Neuron (in vitro differentiated cells): ENCODE measurements at regions not wholly inside any gene's neighbourhood (a gene's known extent, or its start where the extent isn't known, plus 50 kb on each side); places are given as distances from the start of the nearest gene placed in this dataset.
"Not testable (repeated sequence)": the region's sequence is repeated elsewhere in the genome, so short reads cannot be mapped to it uniquely, and the experiment has no call there.

Experiments
- H2AFZ ChIP-seq: one replicate; pipeline ENCODE4 v1.6.1; 2013; ENCODE audit warnings: low read depth, mild to moderate bottlenecking, inconsistent platforms, low read length, moderate library complexity
- H3K27me3 ChIP-seq: one replicate; pipeline ENCODE4 v1.6.1; 2013; ENCODE audit warnings: low read length; ENCODE audit not compliant: insufficient read depth
- H3K36me3 ChIP-seq: one replicate; pipeline ENCODE4 v1.6.1; 2013; ENCODE audit warnings: low read length; ENCODE audit not compliant: insufficient read depth
- H3K4me1 ChIP-seq: one replicate; pipeline ENCODE4 v1.6.1; 2013; ENCODE audit warnings: low read length; ENCODE audit not compliant: insufficient read depth
- H3K4me3 ChIP-seq: 2 replicates; pipeline ENCODE4 v1.5.1; 2013; ENCODE audit warnings: mild to moderate bottlenecking, low read length, moderate library complexity
- H3K9me3 ChIP-seq: one replicate; pipeline ENCODE4 v1.6.1; 2013; ENCODE audit warnings: low read length

DNA sequence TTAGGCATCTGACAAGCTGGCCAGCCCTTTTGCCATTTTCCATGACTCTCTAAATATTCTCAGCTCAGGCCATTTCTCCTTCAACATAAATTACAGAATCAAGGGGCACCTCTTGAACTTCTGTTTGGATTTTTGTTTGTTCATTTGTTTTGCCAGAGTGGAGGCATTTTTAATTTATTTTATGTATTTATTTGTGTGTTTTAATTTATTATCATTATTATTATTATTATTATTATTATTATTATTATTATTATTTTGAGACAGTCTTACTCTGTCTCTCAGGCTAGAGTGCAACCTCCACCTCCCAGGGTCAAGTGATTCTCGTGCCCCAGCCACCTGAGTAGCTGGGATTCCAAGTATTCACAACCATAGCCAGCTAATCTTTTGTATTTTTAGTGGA lies 1578.0 kb downstream of the CDH8 start:
- no peaks in the 10 kb centered on the region for H3K27me3 ChIP-seq
- no peaks in the 10 kb centered on the region for H3K4me1 ChIP-seq
- no peak overlapping the region for H2AFZ ChIP-seq
- H3K9me3 ChIP-seq, result no peaks in the 10 kb centered on the region
- H3K36me3 ChIP-seq, result no peaks in the 10 kb centered on the region
- H3K4me3 ChIP-seq, result no peak overlapping the region

- no peaks in the 10 kb centered on the region for H3K36me3 ChIP-seq
- H3K4me3 ChIP-seq, result no peak overlapping the region
- H3K27me3 ChIP-seq, result no peaks in the 10 kb centered on the region
- H2AFZ ChIP-seq, result no peak overlapping the region
- H3K4me1 ChIP-seq, result no peaks in the 10 kb centered on the region
- no peaks in the 10 kb centered on the region for H3K9me3 ChIP-seq
Measured at GRCh38 chr16:60452646-60453045, 1583.6 kb downstream of the CDH8 start.

DNA sequence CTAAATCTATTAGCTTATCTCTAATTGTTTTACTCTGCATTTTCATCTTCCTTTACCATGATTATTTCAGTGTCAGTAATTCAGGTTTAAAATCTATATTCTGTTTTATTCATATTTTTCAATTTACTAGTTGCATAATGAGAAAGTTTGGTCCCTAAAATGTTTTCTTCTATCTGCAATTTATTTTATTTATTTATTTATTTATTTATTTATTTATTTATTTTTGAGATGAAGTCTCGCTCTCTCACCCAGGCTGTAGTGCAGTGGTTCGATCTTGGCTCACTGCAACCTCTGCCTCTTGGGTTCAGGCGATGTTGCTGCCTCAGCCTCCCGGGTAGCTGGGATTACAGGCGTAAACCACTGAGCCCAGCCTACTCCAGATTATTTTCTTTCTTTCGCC lies 1597.3 kb downstream of the CDH8 start:
- Histone ChIP-seq H3K27me3 (no peaks in the 10 kb centered on the region), H3K4me1 (no peaks in the 10 kb centered on the region), H3K9me3 (no peaks in the 10 kb centered on the region), H3K36me3 (no peaks in the 10 kb centered on the region), H3K4me3 (no peak overlapping the region), H2AFZ (no peak overlapping the region)

DNA sequence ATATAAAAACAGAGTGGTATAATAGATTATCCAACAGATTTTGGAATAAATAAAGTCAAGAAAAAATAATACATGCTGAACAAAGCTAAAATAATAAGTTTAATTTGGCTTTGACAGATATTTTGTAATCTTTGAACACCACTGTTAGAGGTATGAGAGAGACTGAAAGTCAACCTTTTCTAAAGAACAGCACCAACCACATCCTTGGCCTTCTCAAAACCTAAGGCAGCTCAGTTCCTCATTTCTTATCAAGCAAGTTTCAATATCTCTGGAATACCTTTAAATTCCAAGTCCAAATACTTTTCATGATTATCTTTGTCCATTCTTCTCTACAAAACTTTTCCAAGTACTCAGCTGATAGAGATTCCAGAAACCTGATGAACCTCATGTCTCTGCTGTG lies 1603.8 kb downstream of the CDH8 start:
- no peak overlapping the region for H2AFZ ChIP-seq
- no peaks in the 10 kb centered on the region for H3K36me3 ChIP-seq
- H3K4me1 ChIP-seq, result no peaks in the 10 kb centered on the region
- no peaks in the 10 kb centered on the region for H3K9me3 ChIP-seq
- H3K27me3 ChIP-seq, result no peaks in the 10 kb centered on the region
- no peak overlapping the region for H3K4me3 ChIP-seq

DNA sequence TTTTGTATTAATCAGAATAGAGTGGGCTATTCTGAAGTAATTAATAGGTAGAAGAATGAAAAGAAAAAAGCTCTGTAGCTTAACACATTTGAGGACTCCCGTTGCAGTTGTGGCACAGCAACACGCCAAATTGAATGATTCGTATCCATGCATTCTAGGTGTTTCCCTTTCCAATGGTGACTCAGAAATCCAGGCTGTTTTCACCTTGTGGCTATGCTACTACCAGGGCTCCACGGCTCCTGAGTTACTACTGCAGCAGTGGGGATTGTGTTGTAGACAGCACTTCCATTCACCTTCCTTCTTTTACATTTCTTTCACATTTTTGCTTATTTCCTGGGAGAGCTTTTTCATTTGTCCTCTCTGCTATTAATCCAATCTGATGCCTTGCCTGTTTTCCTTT lies 1616.4 kb downstream of the CDH8 start:
- H3K9me3 ChIP-seq, result no peaks in the 10 kb centered on the region
- no peaks in the 10 kb centered on the region for H3K27me3 ChIP-seq
- no peak overlapping the region for H3K4me3 ChIP-seq
- no peak overlapping the region for H2AFZ ChIP-seq
- no peaks in the 10 kb centered on the region for H3K4me1 ChIP-seq
- no peaks in the 10 kb centered on the region for H3K36me3 ChIP-seq

DNA sequence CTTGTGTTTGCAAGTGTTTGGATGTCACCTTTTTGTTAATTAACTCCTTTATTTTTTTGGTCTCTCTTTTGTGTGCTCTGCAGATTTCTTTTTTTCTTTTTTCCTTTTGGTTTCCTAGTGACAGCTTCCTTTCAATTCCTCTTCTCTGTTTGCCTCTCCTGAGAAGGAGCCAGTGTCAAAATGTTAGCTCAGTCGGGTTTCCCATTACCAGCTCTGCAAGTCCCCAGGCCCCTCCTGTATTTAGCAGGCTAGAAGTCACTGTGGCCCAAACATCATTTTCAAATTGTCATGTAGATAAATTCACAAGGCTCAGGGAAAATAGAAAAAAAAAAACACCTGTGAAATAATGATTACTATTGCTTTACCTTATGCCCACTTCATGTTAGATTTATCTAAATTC lies 1621.6 kb downstream of the CDH8 start:
- H3K27me3 ChIP-seq, result no peaks in the 10 kb centered on the region
- no peak overlapping the region for H2AFZ ChIP-seq
- H3K4me1 ChIP-seq, result no peaks in the 10 kb centered on the region
- H3K36me3 ChIP-seq, result no peaks in the 10 kb centered on the region
- no peak overlapping the region for H3K4me3 ChIP-seq
- no peaks in the 10 kb centered on the region for H3K9me3 ChIP-seq

- Histone ChIP-seq H2AFZ (no peak overlapping the region), H3K9me3 (no peaks in the 10 kb centered on the region), H3K4me1 (no peaks in the 10 kb centered on the region), H3K4me3 (no peak overlapping the region), H3K36me3 (no peaks in the 10 kb centered on the region), H3K27me3 (no peaks in the 10 kb centered on the region)
Measured at GRCh38 chr16:60413969-60414368, 1622.3 kb downstream of the CDH8 start.

DNA sequence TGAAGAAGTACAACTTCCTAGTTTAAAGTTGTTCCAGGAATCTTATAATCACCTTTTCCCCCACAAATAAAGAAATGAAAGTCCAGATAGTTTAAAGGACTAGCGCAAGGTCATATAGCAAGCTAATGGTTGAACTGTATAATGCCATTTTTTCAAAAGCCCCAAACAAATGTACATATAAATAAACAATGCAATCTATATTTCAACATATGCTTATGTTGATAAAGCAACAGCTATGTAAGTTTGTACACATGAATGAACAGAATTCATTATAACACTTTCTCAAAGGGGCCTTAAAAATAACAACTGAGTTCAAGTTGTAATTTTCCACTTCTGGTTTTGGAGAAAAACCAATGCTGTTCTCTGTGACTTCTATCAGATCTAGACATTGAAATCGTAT lies 1628.6 kb downstream of the CDH8 start:
- Histone ChIP-seq H3K27me3 (no peaks in the 10 kb centered on the region), H3K4me1 (no peaks in the 10 kb centered on the region), H2AFZ (no peak overlapping the region), H3K9me3 (no peaks in the 10 kb centered on the region), H3K36me3 (no peaks in the 10 kb centered on the region), H3K4me3 (no peak overlapping the region)

DNA sequence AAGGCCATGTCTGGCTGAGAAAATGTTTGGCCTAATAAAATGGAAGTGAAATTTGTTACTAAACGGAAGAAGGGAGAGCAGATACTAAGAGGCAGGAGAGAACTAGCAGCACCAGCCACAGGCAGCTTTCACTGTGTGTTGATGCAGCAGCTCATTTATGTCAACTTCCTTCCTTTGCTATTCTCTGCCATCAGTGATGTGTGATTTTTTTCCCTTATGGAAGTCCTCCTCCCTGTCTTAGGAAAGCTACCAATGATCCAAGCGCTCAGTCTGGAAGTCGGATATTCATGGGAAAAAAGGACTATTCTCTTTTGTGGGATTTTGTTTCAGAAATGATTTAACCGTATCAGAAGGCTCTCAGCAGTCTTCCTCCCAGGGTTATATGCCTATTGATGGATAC lies 1629.2 kb downstream of the CDH8 start:
- Histone ChIP-seq H3K36me3 (no peaks in the 10 kb centered on the region), H3K4me3 (no peak overlapping the region), H3K27me3 (no peaks in the 10 kb centered on the region), H3K9me3 (no peaks in the 10 kb centered on the region), H3K4me1 (no peaks in the 10 kb centered on the region), H2AFZ (no peak overlapping the region)

GRCh38 chr16:60405286-60405685 lies 1631.0 kb downstream of the CDH8 start:
- H3K9me3 ChIP-seq, result no peaks in the 10 kb centered on the region
- no peak overlapping the region for H3K4me3 ChIP-seq
- no peaks in the 10 kb centered on the region for H3K27me3 ChIP-seq
- H2AFZ ChIP-seq, result no peak overlapping the region
- no peaks in the 10 kb centered on the region for H3K36me3 ChIP-seq
- no peaks in the 10 kb centered on the region for H3K4me1 ChIP-seq

GRCh38 chr16:60404401-60404800 lies 1631.8 kb downstream of the CDH8 start:
- H3K9me3 ChIP-seq, result no peaks in the 10 kb centered on the region
- no peaks in the 10 kb centered on the region for H3K4me1 ChIP-seq
- H2AFZ ChIP-seq, result no peak overlapping the region
- H3K27me3 ChIP-seq, result no peaks in the 10 kb centered on the region
- no peak overlapping the region for H3K4me3 ChIP-seq
- no peaks in the 10 kb centered on the region for H3K36me3 ChIP-seq

DNA sequence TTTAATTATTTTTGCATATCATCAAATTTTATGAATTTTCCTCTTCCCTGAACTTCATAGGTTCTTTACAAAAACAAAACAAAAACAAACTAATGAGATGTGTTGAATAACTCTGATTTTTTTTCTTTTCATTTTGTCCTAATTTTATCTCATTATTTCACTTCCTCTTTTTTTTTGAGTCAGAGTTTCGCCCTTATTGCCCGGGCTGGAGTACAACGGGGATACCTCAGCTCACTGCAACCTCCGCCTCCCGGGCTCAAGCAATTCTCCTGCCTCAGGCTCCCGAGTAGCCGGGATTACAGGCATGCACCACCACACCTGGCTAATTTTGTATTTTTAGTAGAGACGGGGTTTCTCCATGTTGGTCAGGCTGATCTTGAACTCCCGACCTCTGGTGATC lies 1633.3 kb downstream of the CDH8 start:
- not testable (repeated sequence) for H2AFZ ChIP-seq, H3K9me3 ChIP-seq, H3K4me3 ChIP-seq, H3K36me3 ChIP-seq, H3K4me1 ChIP-seq, H3K27me3 ChIP-seq

DNA sequence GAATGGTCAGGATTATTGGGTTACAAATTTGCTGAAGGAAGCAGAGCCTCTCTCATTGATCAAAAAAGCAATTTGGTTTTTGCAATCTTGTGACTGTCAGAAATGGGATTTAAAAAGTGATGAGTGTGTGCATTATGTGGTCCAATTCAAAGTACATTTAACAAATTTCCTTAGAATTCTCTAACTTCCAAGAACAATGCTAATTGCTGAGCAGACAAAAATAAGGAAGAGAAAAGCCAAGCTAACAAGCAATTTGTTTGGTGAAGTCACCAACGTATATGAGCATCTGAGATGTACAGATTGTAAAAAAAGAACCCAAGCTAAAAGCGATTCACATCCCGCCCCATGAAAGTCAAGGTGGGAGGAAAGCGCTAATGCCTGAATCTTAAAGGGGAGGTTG lies 1643.9 kb downstream of the CDH8 start:
- Histone ChIP-seq H3K27me3 (no peaks in the 10 kb centered on the region), H3K4me1 (no peaks in the 10 kb centered on the region), H3K36me3 (no peaks in the 10 kb centered on the region), H3K4me3 (no peak overlapping the region), H2AFZ (no peak overlapping the region), H3K9me3 (no peaks in the 10 kb centered on the region)

GRCh38 chr16:60371591-60371990 lies 1637.5 kb upstream of the GOT2 start:
- Histone ChIP-seq H3K4me3 (no peak overlapping the region), H3K36me3 (no peaks in the 10 kb centered on the region), H3K4me1 (no peaks in the 10 kb centered on the region), H3K27me3 (no peaks in the 10 kb centered on the region), H2AFZ (no peak overlapping the region), H3K9me3 (no peaks in the 10 kb centered on the region)
